Vagina (tissue), 2 donors: ENCODE measurements at regions not wholly inside any gene's neighbourhood (a gene's known extent, or its start where the extent isn't known, plus 50 kb on each side); places are given as distances from the start of the nearest gene placed in this dataset.

Source experiments
- DNase-seq, 2 donors: peaks; one replicate each; pipeline ENCODE4 v3.0.0-alpha.2; 2017; ENCODE audit errors: extremely low spot score in 2 of 2
- H3K27ac ChIP-seq: fragments of 200-600 bp; sonication (generic); one replicate; pipeline ENCODE4 v1.5.1; 2019
- H3K27me3 ChIP-seq: fragments of 200-600 bp; sonication (generic); one replicate; pipeline ENCODE4 v1.5.1; 2019
- H3K36me3 ChIP-seq, 2 donors: fragments of 200-600 bp; sonication (generic); one replicate each; pipeline ENCODE4 v1.5.1; 2017 to 2019
- H3K4me1 ChIP-seq: fragments of 200-600 bp; sonication (generic); one replicate; pipeline ENCODE4 v1.5.1; 2019
- H3K4me3 ChIP-seq, 2 donors: fragments of 200-600 bp; sonication (generic); 1 replicate in 1 of 2; 2 replicates in 1 of 2; pipeline ENCODE4 v1.5.1; 2016 to 2019
- H3K9me3 ChIP-seq: fragments of 200-600 bp; sonication (generic); one replicate; pipeline ENCODE4 v1.5.1; 2019
- POLR2A ChIP-seq, 2 donors: fragments of 450-650 bp; IDR thresholded peaks; one replicate each; pipeline ENCODE4 v1.6.1; 2017; ENCODE audit warnings: antibody characterized with exemption in 2 of 2, mild to moderate bottlenecking in 2 of 2, moderate library complexity in 2 of 2
- POLR2AphosphoS5 ChIP-seq, 2 donors: sonication (generic); formaldehyde crosslinking; IDR thresholded peaks; one replicate each; pipeline ENCODE4 v1.9.0; 2017; ENCODE audit warnings: antibody characterized with exemption in 2 of 2, mild to moderate bottlenecking in 2 of 2, low read depth in 1 of 2; ENCODE audit not compliant: insufficient read depth in 1 of 2
- intact Hi-C: fragments of 100-400 bp; cut with DNase I; formaldehyde crosslinking; loops from one replicate; pipeline ENCODE4 v1.15.1; 2023
- TF ChIP-seq, protein P1 (sequence below), 3 experiments: fragments of 450-650 bp in 2 of 3; fragments of 200-600 bp in 1 of 3; sonication (generic) in 1 of 3; IDR thresholded peaks; one replicate each; pipeline ENCODE4 v1.5.1; 2017 to 2019; ENCODE audit warnings: antibody characterized with exemption in 3 of 3, mild to moderate bottlenecking in 2 of 3, moderate library complexity in 2 of 3

GRCh38 chr2:146734821-146735190 is 1110.0 kb upstream of the ACVR2A start:
- Histone ChIP-seq H3K27me3 (no peaks in the 10 kb centered on the region), H3K4me1 (no peaks in the 10 kb centered on the region), H3K4me3 (no peak overlapping the region), H3K9me3 (no peaks in the 10 kb centered on the region), H3K27ac (no peak overlapping the region), H3K36me3 (no peaks in the 10 kb centered on the region)
- DNase-seq, result no peak
- intact Hi-C loops, result no loop called here
- no peak for TF ChIP-seq POLR2A (IDR thresholded peaks at IDR 0.05)
- TF ChIP-seq, protein P1, sequence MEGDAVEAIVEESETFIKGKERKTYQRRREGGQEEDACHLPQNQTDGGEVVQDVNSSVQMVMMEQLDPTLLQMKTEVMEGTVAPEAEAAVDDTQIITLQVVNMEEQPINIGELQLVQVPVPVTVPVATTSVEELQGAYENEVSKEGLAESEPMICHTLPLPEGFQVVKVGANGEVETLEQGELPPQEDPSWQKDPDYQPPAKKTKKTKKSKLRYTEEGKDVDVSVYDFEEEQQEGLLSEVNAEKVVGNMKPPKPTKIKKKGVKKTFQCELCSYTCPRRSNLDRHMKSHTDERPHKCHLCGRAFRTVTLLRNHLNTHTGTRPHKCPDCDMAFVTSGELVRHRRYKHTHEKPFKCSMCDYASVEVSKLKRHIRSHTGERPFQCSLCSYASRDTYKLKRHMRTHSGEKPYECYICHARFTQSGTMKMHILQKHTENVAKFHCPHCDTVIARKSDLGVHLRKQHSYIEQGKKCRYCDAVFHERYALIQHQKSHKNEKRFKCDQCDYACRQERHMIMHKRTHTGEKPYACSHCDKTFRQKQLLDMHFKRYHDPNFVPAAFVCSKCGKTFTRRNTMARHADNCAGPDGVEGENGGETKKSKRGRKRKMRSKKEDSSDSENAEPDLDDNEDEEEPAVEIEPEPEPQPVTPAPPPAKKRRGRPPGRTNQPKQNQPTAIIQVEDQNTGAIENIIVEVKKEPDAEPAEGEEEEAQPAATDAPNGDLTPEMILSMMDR (IDR thresholded peaks at IDR 0.05), result no peak
- no peak for TF ChIP-seq POLR2AphosphoS5 (IDR thresholded peaks at IDR 0.05; ENCODE audit: insufficient read depth in 1 of 2, low read depth in 1 of 2)

- Histone ChIP-seq H3K9me3 (no peaks in the 10 kb centered on the region), H3K27ac (no peak overlapping the region), H3K36me3 (no peaks in the 10 kb centered on the region), H3K27me3 (no peaks in the 10 kb centered on the region), H3K4me3 (no peak overlapping the region), H3K4me1 (no peaks in the 10 kb centered on the region)
- intact Hi-C loops, result no loop called here
- DNase-seq, result no peak
- no peak for TF ChIP-seq POLR2A (IDR thresholded peaks at IDR 0.05)
- TF ChIP-seq, protein P1 (IDR thresholded peaks at IDR 0.05), result peak in 2 of 3 experiments; percentile 40 to 75
Observed at GRCh38 chr2:146734042-146734820, 1110.6 kb upstream of the ACVR2A start.

DNA sequence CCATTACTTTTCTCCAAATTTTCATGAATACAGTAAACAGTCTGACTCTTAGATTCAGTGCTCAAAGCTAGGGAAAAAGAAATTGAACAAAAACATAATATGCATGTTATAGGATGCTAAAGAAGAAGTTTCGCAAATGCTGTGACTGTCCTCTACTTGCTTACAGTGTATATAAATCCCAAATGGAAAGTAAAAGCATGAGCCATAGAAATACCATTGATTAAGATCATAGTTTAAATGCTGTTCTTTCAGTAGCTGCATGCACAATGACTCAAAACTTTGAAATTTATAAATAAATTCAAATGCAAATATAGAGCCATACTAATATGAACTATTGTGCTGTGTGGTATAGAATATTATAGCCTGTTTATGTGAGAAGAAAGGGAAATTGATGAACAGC is 1113.9 kb upstream of the ACVR2A start:
- intact Hi-C loops, result no loop called here

GRCh38 chr2:146721486-146721885 is 1123.3 kb upstream of the ACVR2A start:
- DNase-seq, result no peak
- TF ChIP-seq, protein P1 (IDR thresholded peaks at IDR 0.05), result no peak
- TF ChIP-seq POLR2AphosphoS5 (IDR thresholded peaks at IDR 0.05; ENCODE audit: insufficient read depth in 1 of 2, low read depth in 1 of 2) (no peak), POLR2A (IDR thresholded peaks at IDR 0.05) (no peak)
- no peak overlapping the region for H3K4me3 ChIP-seq
- H3K27me3 ChIP-seq, result no peaks in the 10 kb centered on the region
- intact Hi-C loops, result no loop called here
- no peaks in the 10 kb centered on the region for H3K4me1 ChIP-seq
- no peaks in the 10 kb centered on the region for H3K36me3 ChIP-seq
- no peaks in the 10 kb centered on the region for H3K9me3 ChIP-seq
- H3K27ac ChIP-seq, result no peak overlapping the region

More for the DNA sequence above, 1113.9 kb upstream of the ACVR2A start:
- Histone ChIP-seq H3K9me3 (no peaks in the 10 kb centered on the region), H3K27me3 (no peaks in the 10 kb centered on the region), H3K4me1 (no peaks in the 10 kb centered on the region), H3K27ac (no peak overlapping the region), H3K4me3 (no peak overlapping the region), H3K36me3 (no peaks in the 10 kb centered on the region)
- no peak for DNase-seq
- TF ChIP-seq POLR2AphosphoS5 (IDR thresholded peaks at IDR 0.05; ENCODE audit: insufficient read depth in 1 of 2, low read depth in 1 of 2) (no peak), POLR2A (IDR thresholded peaks at IDR 0.05) (no peak)
- TF ChIP-seq, protein P1 (IDR thresholded peaks at IDR 0.05), result no peak

DNA sequence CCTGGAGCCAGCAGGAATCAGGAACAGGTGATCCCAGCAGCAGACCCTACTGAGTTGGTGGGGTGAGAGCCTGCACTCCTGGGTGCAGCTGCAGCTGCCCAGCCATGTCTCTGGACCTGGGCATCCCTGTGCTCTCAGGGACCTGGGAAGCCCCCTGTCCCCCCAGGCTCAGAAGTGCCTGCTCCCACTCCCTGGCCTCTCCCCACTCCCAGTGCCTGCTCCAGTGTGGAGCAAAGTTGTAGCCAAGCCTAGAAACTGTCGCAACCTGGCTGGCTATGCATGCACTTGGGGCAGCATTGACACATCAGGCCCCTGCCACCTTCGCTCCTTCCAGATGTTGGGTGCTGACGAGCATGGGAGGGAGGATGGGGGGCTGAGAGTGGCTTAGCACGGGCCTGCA is 1124.7 kb upstream of the ACVR2A start:
- Histone ChIP-seq H3K9me3 (no peaks in the 10 kb centered on the region), H3K27me3 (no peaks in the 10 kb centered on the region), H3K4me1 (no peaks in the 10 kb centered on the region), H3K4me3 (no peak overlapping the region), H3K27ac (no peak overlapping the region), H3K36me3 (no peaks in the 10 kb centered on the region)
- intact Hi-C loops, result no loop called here
- DNase-seq, result no peak
- TF ChIP-seq POLR2AphosphoS5 (IDR thresholded peaks at IDR 0.05; ENCODE audit: insufficient read depth in 1 of 2, low read depth in 1 of 2) (no peak), POLR2A (IDR thresholded peaks at IDR 0.05) (no peak)
- TF ChIP-seq, protein P1 (IDR thresholded peaks at IDR 0.05), result no peak
